HS-27A (cell line): ENCODE measurements at regions not wholly inside any gene's neighbourhood (a gene's known extent, or its start where the extent isn't known, plus 50 kb on each side); places are given as distances from the start of the nearest gene placed in this dataset.
"Not testable (repeated sequence)": the region's sequence is repeated elsewhere in the genome, so short reads cannot be mapped to it uniquely, and the experiment has no call there.

Experiments used
- DNase-seq: peaks from one replicate; pipeline ENCODE4 v3.0.0-alpha.2; 2012; ENCODE audit warnings: low read depth, missing footprints

GRCh38 chr5:84961193-84961592 lies 576.5 kb upstream of the EDIL3 start:
- no peak for DNase-seq

DNA sequence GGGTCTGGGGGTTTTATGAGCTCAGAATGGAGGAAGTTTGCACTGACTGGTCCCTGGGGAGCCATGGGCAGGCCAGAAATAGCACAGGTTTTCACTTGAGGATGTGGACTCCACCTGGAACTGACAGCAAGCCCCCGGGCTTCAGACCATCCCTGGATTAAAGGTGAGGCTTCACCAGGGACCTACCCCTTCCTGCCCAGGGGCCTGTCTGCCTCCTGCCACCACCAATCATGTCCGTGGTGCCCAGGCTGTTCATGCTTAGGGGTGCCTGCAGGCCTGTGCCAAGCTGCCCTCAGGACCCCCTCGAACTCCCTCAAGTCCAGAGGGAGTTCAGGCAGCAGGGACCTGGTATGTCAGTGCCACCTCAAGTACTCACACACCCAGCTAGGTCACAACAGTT lies 577.2 kb upstream of the EDIL3 start:
- DNase-seq: no peak

DNA sequence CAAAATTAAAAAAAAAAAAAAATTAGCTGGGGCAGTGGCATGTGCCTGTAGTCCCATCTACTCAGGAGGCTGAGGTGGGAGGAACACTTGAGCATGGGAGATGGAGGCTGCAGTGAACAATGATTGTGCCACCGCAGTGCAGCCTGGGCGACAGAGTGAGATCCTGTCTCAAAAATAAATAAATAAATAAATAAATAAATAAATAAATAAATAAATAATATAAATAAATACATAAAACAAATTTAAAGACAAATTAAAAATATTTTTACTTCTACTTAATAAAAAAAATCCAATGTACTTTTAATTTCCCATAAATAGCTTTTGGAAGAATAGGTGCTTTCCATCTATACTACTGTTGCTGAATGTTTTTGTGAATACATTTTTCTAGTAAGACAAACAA lies 598.4 kb upstream of the EDIL3 start:
- DNase-seq: no peak

DNA sequence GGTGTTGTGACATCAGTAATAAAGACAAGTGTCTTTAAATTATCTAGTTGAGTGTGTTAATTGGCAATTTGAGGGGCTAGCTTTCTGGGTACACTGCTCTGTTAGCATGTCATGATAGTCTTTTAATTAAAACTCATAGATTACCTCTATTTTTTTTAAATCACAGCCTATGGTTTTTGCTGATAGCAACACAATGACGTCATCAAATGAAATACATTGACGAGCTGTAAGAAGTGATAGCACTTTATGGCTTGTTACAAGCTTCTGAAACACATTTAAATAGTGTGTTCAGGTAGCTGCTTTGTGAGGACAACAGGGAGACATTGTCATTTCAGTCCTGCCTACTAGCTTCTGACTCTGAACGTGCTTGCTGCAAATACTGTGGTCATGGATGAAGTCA lies 600.5 kb upstream of the EDIL3 start:
- no peak for DNase-seq

DNA sequence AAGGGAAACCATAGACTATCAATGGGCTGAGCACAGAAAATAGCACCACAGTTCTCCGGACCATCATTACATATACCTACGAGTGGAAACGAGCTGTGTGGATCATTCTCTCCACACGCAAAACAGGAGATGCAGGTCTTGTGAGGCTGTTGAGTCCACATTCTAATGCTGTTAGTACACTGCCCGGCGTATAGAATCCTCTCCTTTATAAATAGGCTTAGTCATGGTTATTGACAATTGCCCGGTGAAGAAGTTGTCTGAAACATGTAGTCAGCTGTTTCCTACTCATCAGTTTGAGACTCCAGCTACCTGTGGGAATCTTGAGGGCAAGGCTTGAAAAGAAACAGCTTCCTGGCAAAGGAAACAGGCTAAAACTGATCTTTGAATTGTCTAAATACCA lies 602.0 kb upstream of the EDIL3 start:
- no peak for DNase-seq

- no peak for DNase-seq
These were observed 616.0 kb upstream of the EDIL3 start for GRCh38 chr5:85000671-85001070.

- not testable (repeated sequence) for DNase-seq
These were observed 617.3 kb upstream of the EDIL3 start for GRCh38 chr5:85002026-85002425.

DNA sequence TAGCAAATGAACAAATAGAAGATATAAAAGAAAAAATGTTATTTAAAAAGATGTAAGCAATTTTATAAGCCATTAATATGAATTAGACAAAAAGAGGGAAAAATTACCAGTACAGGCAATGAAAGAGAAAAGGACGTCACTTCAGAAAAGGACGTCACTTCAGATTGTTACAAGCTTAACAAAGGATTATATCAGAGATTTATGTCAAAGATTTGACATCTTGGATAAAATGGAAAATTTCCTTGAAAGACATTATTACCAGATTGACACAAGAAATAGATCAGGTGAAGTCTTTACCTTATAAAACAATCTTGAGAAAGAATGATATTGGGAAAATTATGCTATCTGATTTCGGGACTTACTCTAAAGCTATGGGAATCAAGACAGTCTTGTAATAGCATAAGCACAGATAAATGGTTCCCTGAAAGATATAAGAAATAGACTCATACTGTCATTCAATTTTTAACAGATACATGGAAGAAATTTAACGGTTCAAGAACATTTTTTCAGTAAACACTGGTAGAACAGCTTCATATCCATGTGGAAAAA lies 625.4 kb upstream of the EDIL3 start:
- DNase-seq: no peak

DNA sequence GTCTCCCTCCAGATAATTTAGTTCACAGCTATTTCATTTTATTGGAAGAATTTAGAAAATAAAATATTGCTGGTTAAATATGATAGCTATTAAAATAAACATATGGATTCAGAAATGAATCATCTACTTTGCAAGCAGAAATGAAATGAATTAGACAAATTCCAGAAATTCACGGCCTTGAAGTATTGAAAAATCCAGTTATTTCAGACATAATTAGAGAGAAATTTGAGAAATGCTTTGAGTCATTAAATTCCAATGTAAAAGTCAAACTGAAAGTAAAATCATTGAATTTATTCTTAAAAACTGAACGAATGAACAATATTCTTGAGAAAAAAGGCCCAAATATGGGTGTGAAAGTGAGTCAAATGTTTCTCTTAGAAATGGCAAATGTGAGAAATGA lies 632.6 kb upstream of the EDIL3 start:
- DNase-seq: no peak

GRCh38 chr5:85030316-85031084 lies 645.8 kb upstream of the EDIL3 start:
- no peak for DNase-seq

DNA sequence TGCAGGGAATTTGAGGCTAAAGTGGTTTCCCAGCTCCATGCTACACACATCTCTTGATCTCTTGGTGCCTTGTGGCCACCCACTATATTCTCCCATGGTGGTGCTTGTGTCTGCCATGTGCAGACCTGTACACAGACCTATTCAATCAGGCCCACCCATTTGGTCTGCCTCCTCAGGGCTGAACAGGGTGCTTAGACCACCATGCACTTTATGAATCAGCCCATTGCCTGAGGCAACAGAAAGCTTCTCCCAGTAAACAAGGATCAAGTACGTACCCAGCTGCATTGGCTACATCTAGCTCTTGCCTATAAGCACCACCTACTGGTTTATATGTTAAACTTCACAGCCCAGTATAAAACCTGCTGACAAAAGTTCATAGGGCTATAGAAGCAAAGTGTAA lies 664.3 kb upstream of the EDIL3 start:
- DNase-seq: peak; percentile 7

GRCh38 chr5:85052826-85053225 lies 668.1 kb upstream of the EDIL3 start:
- no peak for DNase-seq

DNA sequence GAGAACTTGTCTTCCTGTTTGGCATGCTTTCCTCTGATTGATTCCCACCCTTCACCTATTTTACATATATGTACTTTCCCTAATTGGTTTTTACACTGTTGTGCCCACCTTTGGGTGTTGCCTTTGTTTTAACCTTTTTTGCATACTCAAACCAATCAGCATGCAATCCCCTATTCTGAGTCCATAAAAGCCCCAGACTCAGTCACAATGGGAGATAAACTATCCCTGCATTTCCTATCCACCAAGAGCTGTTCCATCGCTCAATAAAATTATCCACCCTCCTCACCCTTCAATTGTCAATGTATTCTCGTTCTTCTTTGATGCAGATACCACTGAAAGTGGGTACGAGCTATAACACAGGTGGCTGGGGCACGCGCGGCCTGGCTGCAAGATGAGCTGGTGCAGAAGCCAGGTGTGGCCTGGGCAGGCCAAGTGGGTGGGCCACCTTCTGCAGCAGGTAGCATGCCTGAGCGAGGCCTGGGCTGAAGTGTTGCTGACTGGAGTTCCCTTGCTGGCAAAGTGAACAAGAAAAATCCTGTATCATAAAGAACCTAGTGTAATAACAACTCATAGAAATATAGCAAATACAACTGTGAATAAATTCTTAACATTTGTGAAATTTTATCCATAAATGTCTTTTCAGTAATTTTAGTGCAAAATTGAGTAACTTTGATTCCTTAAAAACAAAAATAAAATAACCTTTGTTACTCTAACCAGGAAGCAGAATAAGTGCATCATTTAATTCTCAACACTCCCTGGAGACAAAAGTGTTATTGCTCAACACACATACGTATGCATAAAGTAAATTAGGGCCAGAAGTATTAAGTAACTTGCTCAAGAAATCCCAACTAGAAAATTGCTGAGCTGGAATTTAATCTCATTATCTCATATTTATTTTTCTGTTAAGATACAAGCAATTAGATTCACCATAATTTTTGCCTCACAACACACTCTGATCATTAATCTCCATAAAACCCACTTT lies 685.3 kb upstream of the EDIL3 start:
- DNase-seq: no peak

DNA sequence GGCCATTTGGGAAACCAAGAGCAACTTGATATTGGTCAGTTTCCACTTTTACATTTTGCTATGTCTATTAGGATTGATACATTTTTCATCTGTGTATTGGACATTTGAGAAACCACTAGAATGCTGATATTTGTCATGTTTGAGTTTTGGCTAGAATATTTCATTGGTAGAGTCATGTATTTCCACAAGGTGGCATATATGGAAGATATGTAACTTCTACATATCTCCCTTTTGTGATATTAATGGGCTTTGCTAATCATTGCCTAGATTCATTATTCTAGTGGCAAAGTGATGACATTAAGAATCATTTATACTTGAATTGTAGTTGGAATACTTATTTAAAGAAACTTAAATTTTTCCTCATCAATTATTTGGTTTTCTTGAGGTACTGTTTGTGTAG lies 692.9 kb upstream of the EDIL3 start:
- DNase-seq: no peak

DNA sequence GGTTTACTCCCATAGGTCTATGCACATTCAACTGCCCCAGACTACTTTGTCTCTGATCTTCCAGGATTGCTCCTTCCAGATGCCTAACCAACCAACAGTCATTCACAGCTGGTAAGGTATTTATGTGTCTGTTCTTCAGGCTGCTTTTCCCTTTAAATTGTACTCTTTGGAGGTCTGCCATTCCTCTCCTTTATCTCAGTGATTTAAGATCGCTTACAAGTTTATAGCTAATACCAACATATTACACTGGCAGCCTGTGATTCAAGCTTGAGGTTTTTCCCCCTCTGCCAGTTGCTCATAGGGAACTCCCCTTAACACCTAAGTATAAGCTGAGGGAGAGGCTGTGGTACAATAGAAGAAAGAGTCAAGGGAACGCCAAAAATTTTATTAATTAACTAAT lies 711.7 kb upstream of the EDIL3 start:
- no peak for DNase-seq

GRCh38 chr5:85108471-85108870 lies 723.8 kb upstream of the EDIL3 start:
- no peak for DNase-seq

DNA sequence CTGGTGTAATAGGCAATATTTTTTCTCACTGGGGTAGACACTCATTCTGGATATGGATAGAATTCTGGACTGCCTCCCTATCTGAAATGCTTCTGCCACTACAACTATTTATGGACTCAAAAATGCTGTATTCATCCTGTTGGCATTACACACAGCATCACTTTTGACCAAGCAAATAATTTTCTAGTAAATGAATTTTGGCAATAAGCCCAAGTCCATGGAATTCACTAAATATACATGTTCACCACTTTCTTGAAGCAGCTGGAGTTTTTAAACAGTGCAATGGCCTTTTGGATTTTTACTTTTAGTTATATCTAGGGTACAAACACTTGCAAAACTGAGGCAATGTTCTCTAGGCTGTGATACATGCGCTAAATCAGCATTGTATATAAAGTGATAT lies 724.9 kb upstream of the EDIL3 start:
- no peak for DNase-seq

DNA sequence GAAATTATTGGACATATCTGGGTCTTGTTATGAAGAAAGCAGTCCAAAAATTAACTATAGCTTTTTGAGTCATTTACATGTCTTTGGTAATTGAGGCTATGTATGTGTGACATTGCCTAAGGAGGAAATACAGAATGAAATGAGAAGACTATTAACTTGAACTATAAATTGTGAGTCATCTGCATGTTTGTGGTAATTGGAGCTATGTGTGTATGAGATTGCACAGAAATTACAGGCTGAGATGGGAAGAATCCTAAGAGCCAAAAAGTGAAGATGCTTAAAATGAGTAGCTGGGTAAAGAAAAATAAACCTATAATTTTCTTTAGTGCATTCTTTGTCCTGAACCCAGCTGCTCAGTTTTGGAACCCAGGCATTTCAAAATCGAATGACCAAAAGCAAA lies 747.6 kb upstream of the EDIL3 start:
- DNase-seq: no peak

DNA sequence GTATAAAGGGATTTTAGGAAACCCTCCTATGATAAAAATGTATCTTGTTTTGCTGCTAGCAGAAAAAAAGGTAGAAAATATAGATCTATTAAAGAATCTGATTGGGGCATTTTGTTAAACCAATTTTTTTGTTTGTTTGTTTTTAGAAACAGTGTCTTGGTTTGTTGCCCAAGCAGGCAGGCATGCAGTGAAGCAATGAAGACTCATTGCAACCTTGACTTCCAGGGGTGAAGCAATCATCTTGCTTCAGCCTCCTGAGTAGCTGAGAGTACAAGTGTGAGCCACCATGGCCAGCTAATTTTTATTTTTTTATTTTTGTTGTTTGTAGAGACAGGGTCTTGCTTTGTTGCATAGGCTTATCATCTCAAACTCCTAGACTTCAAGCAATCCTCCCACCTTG lies 755.8 kb upstream of the EDIL3 start:
- no peak for DNase-seq

DNA sequence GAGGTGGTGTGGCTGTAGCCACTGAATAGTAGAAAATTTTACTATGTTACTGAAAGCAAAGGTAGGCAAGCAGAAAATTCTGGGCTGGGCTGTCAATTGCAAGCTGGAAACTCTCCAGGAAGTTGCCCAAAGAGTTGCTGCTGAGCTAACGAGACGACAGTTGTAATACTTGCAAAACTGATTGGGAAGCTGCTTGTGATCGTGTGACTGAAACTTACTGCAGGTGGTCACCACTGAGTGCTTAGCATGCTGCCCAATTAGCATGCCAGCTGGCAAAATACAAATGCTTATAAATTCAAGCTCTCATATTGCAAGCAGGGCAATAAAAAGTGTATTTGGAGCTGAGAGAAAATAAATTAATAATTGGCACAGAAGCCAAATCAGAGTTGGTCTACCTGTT lies 758.5 kb upstream of the EDIL3 start:
- no peak for DNase-seq

DNA sequence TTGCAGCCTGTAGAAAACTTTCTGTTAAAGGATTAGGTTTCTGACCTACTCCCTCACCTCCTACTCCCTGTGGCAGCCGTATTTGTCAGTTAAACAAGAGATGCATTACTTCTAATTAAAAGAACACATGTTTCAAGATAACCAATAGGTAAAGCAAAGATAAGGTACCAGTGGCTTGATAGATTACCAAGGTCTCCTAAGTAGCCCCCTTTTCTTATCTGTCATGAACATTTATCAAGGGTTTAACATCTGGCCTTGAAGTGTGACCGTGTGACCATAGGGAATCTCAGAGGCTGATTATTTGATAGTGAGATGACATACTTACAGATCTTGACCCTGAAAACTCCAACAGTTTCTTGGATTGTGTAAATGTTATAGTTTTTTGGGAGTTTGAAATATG lies 764.0 kb upstream of the EDIL3 start:
- DNase-seq: no peak

GRCh38 chr5:85159395-85159794 lies 774.7 kb upstream of the EDIL3 start:
- no peak for DNase-seq

DNA sequence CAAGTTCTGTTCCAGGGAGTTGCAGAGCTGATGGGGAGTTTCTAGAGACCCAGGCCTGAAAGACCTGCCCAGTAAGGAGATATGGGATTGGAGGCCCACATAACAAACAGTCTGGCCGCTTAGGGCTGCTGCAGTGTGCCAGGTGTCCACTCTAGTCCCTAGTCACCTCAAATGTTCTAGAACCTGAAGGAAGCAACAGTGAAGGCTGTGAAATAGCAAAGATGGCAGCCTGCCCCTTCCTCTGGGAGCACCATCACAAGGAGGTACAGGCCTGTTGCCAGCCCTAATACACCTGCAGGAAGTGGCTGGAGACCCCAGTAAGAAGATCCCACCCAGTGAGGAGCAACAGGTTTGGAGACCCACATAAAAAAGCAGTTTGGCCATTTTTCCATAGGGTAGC lies 783.8 kb upstream of the EDIL3 start:
- DNase-seq: no peak
